ENCODE measurements at regions not wholly inside any gene's neighbourhood (a gene's known extent, or its start where the extent isn't known, plus 50 kb on each side); places are given as distances from the start of the nearest gene placed in this dataset.

GRCh38 chr9:126157423-126157822 is 169.2 kb upstream of the MVB12B start:
- Histone ChIP-seq H3K27me3 (ENCODE audit: control insufficient read depth in 2 of 2, insufficient read depth in 2 of 2, low read length in 2 of 2) (peaks cover 0 to 2% of the 10 kb centered on the region in 2 experiments), H3K27ac (ENCODE audit: insufficient read depth, low read depth, low read length) (no peak overlapping the region), H2AFZ (ENCODE audit: low read depth, low read length) (no peak overlapping the region), H3K9ac (replicated peaks; ENCODE audit: extremely low read depth, insufficient read depth, low read length) (no peak overlapping the region), H3K9me3 (replicated peaks; ENCODE audit: control insufficient read depth, insufficient read depth, low read length) (no peaks in the 10 kb centered on the region), H3K4me1 (ENCODE audit: control insufficient read depth, extremely low read depth, insufficient read depth, low read length) (no peaks in the 10 kb centered on the region), H3K36me3 (ENCODE audit: control insufficient read depth in 2 of 2, extremely low read depth in 1 of 2, insufficient read depth in 2 of 2, low read length in 2 of 2) (no peaks in the 10 kb centered on the region), H3K9me1 (replicated peaks; ENCODE audit: control insufficient read depth, extremely low read depth, insufficient read depth, low read length) (no peaks in the 10 kb centered on the region), H4K20me1 (replicated peaks; ENCODE audit: control insufficient read depth, extremely low read depth, insufficient read depth, low read length) (no peaks in the 10 kb centered on the region), H3K4me3 (replicated peaks in 1 of 3; ENCODE audit: insufficient read depth in 1 of 3, low read depth in 1 of 3, low read length in 3 of 3) (no peak overlapping the region), H3K4me2 (ENCODE audit: insufficient read depth, low read length) (no peak overlapping the region), H3K79me2 (ENCODE audit: control insufficient read depth, insufficient read depth, low read length) (no peaks in the 10 kb centered on the region)
- ChIA-PET CTCF (interaction anchor here (1.2 kb wide), 1 partner anchor 11 kb away, joined by 3 read pairs; no protein-coding TSS in a partner anchor), POLR2A (no interaction called here)
- dilution Hi-C loops (cut with MboI; ENCODE audit: extremely low pct_ligation_motif_present, low sequenced_read_pairs): no loop called here
- FAIRE-seq (no peak), DNase-seq (ENCODE audit: low read depth, low spot score) (no peak)
- intact Hi-C loops (cut with micrococcal nuclease): no loop called here
- TF ChIP-seq JUN (IDR thresholded peaks at IDR 0.05; ENCODE audit: borderline replicate concordance, insufficient read depth, insufficient read length, low read depth) (no peak), GATA2 (IDR thresholded peaks at IDR 0.05; ENCODE audit: insufficient read depth, insufficient read length, low read depth, low read length) (no peak), CTCF (IDR thresholded peaks at IDR 0.05; ENCODE audit: extremely low read depth in 1 of 2, insufficient read depth in 1 of 2, low read depth in 1 of 2, low read length in 2 of 2) (no peak), MYC (IDR thresholded peaks at IDR 0.05; ENCODE audit: low read depth, low read length) (no peak), FOS (IDR thresholded peaks at IDR 0.05; ENCODE audit: borderline replicate concordance, insufficient read depth, low read length) (no peak), POLR2AphosphoS5 (IDR thresholded peaks at IDR 0.05; ENCODE audit: insufficient read depth, low read depth, low read length) (no peak), POLR2A (IDR thresholded peaks at IDR 0.05; ENCODE audit: low read depth, low read length) (no peak), EZH2 (IDR thresholded peaks at IDR 0.05; ENCODE audit: borderline replicate concordance, low read depth, low read length, severe bottlenecking) (no peak)
- TF ChIP-seq, protein P1, sequence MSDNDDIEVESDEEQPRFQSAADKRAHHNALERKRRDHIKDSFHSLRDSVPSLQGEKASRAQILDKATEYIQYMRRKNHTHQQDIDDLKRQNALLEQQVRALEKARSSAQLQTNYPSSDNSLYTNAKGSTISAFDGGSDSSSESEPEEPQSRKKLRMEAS (IDR thresholded peaks at IDR 0.05; ENCODE audit: insufficient read depth, insufficient read length): no peak
- no TSS peak for BruUV-seq (replicated peaks)

Data from endothelial cell of umbilical vein (primary cell).